ENCODE measurements at regions not wholly inside any gene's neighbourhood (a gene's known extent, or its start where the extent isn't known, plus 50 kb on each side); places are given as distances from the start of the nearest gene placed in this dataset.
"Not testable (repeated sequence)": the region's sequence is repeated elsewhere in the genome, so short reads cannot be mapped to it uniquely, and the experiment has no call there.

GRCh38 chr14:106513302-106513701 lies 986.9 kb downstream of the TMEM121 start:
- TF ChIP-seq ZFP3 (CRISPR knock-in tag; IDR thresholded peaks at IDR 0.05) (no peak), ISL1 (CRISPR knock-in tag; IDR thresholded peaks at IDR 0.05) (no peak), ZNF70 (CRISPR knock-in tag; IDR thresholded peaks at IDR 0.05) (no peak), ZNF565 (CRISPR knock-in tag; conservative IDR thresholded peaks at IDR 0.05; ENCODE audit: low read depth) (no peak), CREB5 (CRISPR knock-in tag; IDR thresholded peaks at IDR 0.05; ENCODE audit: low read depth) (no peak), ZC3H10 (CRISPR knock-in tag; IDR thresholded peaks at IDR 0.05) (no peak), RARB (CRISPR knock-in tag; IDR thresholded peaks at IDR 0.05) (no peak), TOX (CRISPR knock-in tag; IDR thresholded peaks at IDR 0.05; ENCODE audit: borderline replicate concordance) (no peak), OSR1 (CRISPR knock-in tag; IDR thresholded peaks at IDR 0.05) (no peak), TCF4 (CRISPR knock-in tag; IDR thresholded peaks at IDR 0.05; ENCODE audit: borderline replicate concordance) (no peak), POU6F1 (CRISPR knock-in tag; IDR thresholded peaks at IDR 0.05; ENCODE audit: borderline replicate concordance, low read depth) (no peak), CSDC2 (CRISPR knock-in tag; IDR thresholded peaks at IDR 0.05) (no peak), PATZ1 (CRISPR knock-in tag; IDR thresholded peaks at IDR 0.05; ENCODE audit: borderline replicate concordance) (no peak), ZNF8 (CRISPR knock-in tag; IDR thresholded peaks at IDR 0.05) (no peak), TSHZ2 (CRISPR knock-in tag; IDR thresholded peaks at IDR 0.05) (no peak), ZFP30 (CRISPR knock-in tag; IDR thresholded peaks at IDR 0.05) (no peak), BACH2 (CRISPR knock-in tag; IDR thresholded peaks at IDR 0.05; ENCODE audit: borderline replicate concordance) (no peak), ESRRG (CRISPR knock-in tag; IDR thresholded peaks at IDR 0.05) (no peak)
- no peak for ATAC-seq

- no peak for ATAC-seq
- no peak for TF ChIP-seq ZNF70 (CRISPR knock-in tag; IDR thresholded peaks at IDR 0.05)
- no peak for TF ChIP-seq ZFP30 (CRISPR knock-in tag; IDR thresholded peaks at IDR 0.05)
- TF ChIP-seq TCF4 (CRISPR knock-in tag; IDR thresholded peaks at IDR 0.05; ENCODE audit: borderline replicate concordance), result no peak
- TF ChIP-seq TOX (CRISPR knock-in tag; IDR thresholded peaks at IDR 0.05; ENCODE audit: borderline replicate concordance), result no peak
- TF ChIP-seq CREB5 (CRISPR knock-in tag; IDR thresholded peaks at IDR 0.05; ENCODE audit: low read depth), result no peak
- TF ChIP-seq CSRNP3 (CRISPR knock-in tag; IDR thresholded peaks at IDR 0.05), result no peak
- no peak for TF ChIP-seq RARB (CRISPR knock-in tag; IDR thresholded peaks at IDR 0.05)
- no peak for TF ChIP-seq ZFP3 (CRISPR knock-in tag; IDR thresholded peaks at IDR 0.05)
- no peak for TF ChIP-seq ESRRG (CRISPR knock-in tag; IDR thresholded peaks at IDR 0.05)
Observed at GRCh38 chr14:106518054-106518943, 991.9 kb downstream of the TMEM121 start.

GRCh38 chr14:106522118-106522517 lies 995.7 kb downstream of the TMEM121 start:
- ATAC-seq, result not testable (repeated sequence)
